Jurkat, Clone E6-1 (cell line): ENCODE measurements at regions not wholly inside any gene's neighbourhood (a gene's known extent, or its start where the extent isn't known, plus 50 kb on each side); places are given as distances from the start of the nearest gene placed in this dataset.

Experiments used
- DNase-seq: peaks from one replicate; pipeline ENCODE4 v3.0.0-alpha.2; 2011; ENCODE audit warnings: low read depth, low spot score
- H3K4me3 ChIP-seq: 2 replicates; pipeline ENCODE4 v1.5.1; 2011; ENCODE audit warnings: mild to moderate bottlenecking, low read length, control low read depth, moderate library complexity

DNA sequence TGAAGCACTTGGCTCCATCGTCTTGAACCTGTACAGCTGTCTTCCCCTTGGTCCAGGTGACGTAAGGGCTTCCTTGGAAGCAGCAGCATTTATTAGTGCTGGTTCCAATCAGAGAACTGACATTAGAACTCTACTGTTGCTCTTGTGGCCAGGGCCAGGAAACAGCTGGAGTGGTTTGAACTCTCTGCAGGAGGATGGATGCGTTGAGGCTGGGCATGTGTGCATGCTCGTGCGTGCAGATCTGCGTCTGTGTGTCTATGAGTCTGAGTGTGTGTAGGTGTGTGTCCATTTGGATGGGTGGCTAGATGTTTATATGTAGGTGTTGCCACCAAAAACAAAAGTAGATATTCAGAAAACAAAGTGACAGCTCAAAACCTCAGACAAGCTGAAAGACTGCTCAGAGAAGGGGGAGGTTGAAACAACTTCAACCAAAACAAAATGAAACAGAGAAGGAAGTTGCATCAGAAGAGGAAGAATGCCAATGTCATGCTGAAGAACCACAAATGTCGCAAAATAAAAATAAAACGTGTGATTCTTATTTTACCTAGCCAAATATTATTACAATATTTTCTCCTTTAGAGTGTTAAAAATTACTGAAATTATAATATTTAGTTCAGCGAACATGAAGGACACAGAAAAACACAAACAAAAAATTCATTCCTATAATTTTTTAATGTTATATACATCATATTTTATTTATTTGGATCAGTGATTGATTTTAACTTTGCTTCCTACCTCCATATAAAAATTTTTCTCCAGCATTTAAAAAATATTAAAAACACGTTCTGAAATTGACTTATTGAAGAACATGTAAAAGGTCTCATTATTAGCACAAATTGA, 96.1 kb upstream of the MKLN1 start:
- DNase-seq, result peak; percentile 83
- peak overlapping the region; percentile 40 for H3K4me3 ChIP-seq

DNA sequence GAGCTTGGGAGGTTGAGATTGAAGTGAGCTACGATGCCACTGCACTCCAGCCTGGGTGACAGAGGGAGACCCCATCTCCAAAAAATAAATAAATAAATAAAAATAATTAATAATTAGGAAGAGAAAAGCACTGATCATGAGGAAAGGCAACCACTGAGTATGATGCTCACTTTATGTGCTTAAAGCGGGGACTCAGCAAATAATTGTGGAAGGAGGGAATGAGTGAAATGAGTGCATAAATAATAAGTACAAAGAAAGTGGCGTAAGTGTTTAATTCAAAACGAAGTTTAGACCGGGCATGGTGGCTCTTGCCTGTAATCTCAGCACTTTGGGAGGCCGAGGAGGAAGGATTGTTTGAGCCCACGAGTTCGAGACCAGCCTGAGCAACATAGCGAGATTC, 94.9 kb upstream of the MKLN1 start:
- no peak overlapping the region for H3K4me3 ChIP-seq
- no peak for DNase-seq

DNA sequence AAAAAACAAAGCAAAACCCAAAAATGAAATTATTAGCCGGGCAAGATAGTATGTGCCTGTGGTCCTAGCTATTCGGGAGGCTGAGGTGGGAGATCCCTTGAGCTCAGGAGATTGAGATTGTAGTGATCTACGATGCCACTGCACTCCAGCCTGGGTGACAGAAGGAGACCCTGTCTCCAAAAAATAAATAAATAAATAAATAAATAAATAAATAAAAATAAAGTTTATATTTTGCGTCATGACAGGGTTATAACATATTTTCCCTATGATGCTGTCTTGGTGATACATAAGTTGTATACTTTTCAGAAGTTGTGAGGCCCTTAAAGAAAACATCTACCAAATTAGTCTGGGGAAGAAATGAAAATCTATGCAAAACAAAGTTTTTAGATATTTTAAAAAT, 94.5 kb upstream of the MKLN1 start:
- no peak overlapping the region for H3K4me3 ChIP-seq
- DNase-seq, result no peak

DNA sequence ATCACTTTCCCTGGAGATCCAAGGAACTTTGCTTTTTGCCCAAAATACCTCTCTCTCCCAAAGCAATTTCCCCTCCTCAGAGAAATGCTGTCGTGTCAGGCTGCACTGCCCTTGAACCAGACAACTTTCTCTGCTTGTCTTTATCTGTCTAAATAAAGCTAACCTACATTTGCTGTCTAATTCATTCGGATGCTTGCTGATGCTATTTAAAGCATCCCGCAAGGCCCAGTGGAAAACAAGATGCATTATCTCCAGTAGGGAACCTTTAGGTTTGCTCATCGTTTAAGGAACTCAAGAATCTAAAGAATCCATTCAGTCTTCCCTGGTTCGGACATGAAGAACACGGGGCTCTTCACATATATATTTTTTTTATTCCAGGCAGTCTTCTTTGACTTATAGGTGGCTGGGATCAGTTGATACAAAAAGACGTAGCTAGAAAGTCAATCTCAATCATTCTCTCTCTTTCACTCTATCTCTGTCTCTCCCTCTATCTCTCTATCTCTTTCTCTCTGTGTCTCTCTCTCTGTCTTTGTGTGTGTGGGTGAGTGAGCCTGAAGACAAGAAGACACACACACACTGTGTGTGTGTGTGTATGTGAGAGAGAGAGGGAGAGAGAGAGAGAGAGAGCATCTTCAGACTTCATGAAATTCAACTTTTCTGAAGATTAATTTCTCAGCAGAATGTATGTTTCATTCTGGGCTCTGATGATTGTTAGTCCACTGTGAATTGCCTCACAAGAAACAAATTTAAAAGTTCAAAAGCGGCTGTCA, 92.8 kb upstream of the MKLN1 start:
- DNase-seq, result no peak
- H3K4me3 ChIP-seq, result no peak overlapping the region

DNA sequence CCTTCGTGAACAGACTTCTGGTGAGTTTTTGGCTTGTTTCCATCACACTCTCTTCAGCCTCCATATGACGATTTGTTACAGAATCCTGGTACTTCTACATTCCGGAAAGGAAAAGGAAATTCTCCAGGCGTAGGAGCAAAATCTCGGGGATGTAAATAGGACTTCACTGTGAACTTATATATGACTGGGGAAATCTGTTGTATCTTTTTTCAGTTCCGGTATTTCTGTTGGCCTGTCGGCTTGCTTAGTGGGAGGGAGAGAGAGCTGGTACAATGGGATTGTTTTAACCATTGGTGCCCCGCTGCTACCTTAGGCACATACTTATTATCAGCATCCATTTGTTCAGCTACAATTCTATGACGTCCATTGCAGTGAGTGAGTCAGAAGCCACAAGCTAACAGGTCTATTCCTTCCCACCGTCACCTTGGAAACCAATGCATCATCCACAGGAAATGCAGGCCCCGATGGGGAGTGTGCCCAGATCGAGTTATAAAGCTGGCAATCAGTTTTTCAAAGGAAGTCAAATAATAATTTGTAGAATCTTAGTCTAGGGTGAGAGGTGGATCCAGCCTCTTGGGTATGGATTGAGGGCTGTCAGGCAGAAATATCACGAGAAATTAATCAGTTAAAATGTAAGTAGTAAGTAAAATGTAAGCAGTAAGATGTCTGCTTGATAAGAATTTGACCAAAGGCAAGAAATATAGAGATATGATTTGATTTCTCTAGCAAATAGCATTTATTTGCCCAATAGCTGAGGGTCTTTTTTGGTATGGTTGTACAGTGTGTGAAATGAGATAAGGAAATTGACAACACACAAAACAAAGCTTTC, 92.0 kb upstream of the MKLN1 start:
- DNase-seq, result peak; percentile 68
- no peak overlapping the region for H3K4me3 ChIP-seq

DNA sequence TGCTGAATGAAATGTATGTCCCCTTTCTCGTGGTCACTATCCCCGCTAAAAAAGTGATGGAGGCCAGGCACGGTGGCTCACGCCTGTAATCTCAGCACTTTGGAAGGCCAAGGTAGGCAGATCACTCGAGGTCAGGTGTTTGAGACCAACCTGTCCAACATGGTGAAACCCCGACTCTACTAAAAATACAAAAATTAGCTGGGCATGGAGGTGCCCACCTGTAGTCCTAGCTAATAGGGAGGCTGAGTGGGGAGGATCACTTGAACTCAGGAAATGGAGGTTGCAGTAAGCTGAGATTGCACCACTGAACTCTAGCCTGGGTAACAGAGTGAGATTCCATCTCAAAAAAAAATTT, 91.4 kb upstream of the MKLN1 start:
- DNase-seq, result no peak
- H3K4me3 ChIP-seq, result no peak overlapping the region

DNA sequence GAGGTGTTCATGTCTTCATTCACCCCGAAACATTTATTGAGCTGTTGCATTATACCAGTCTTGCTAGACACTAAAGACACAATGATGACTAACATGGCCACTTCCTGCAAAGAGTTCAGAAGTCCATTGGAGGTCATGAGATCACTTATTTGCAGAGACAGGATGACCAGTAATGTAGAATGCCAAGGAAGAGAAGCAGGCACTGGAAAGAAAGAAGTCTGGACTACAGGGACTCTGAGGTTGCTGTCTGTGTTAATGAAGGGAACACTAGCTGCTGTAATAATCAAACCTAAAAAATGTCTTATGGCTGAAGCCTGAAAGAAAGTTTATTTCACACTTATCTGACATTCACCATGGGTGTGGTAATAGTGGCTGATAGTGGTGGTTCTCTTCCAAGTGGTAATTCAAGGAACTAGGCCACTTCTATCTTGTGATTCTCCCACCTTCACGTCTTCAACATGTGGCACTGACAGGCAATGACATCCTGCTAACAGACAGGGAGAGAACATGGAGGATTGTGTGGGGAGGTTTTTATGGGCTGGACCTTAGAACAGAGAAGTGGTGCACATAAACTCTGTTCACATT, 89.2 kb upstream of the MKLN1 start:
- DNase-seq, result no peak
- no peak overlapping the region for H3K4me3 ChIP-seq

DNA sequence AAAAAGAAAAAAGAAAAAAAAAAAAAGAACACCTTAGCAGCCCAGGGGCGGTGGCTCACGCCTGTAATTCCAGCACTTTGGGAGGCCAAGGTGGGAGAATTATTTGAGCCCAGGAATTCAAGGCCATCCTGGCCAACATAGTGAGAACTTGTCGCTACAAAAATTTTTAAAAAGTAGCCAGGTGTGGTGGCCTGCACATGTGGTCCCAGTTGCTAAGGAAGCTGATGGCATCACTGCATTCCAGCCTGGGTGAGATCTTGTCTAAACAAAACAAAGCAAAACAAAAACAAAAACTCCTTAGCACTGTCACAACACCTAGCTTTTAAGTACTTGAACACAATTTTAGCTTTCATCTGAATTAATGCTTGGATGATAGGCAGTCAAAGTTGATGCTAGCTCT, 86.3 kb upstream of the MKLN1 start:
- DNase-seq, result no peak
- no peak overlapping the region for H3K4me3 ChIP-seq

DNA sequence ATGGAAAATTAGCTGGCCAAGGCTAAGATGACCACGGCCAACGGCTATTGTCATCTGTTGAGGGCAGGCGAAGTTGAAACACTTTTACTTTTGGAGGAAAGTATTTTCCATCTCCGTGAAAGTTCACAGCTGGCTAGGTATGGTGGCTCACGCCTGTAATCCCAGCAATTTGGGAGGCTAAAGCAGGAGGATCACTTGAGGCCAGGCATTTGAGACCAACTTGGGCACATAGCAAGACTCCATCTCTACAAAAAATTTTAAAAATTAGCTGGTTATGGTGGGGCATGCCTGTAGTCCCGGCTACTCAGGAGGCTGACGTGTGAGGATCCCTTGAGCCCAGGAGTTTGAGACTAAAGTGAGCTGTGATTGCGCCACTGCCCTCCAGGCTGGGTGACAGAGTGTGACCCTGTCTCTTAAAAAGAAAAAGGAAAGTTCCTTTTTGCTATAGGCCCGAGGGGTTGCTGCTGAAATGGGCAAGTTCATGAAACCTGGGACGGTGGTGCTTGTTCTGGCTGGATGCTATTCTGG, 85.5 kb upstream of the MKLN1 start:
- DNase-seq, result no peak
- no peak overlapping the region for H3K4me3 ChIP-seq

DNA sequence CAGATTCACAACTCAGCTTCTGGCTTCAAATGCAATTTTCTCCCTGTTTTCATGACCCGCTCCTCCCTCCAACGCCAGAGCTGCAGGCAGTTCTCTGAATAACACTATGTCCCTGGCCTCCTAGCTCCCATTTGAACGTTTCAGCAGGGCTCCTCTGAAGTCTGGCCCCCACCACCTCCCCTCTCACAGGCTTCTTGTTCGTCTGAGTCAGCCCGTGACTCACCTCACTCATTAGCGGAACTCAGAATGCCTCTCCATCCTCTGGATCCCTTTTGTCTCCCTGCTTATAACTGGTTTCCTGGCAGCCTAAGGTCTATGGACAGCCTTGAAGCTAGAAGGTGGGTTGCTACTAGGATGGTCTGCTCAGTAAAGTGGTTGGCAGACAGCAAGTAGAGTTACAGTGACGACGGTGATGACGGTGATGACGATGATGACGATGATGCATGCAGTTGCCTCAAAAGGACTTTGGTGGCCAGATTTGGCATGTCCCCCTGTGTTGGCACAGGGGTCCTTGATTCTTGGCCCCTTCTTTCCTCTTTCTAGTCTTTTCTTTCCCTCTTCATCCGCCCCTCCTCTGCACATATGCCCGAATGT, 83.3 kb upstream of the MKLN1 start:
- H3K4me3 ChIP-seq, result no peak overlapping the region
- DNase-seq, result no peak

DNA sequence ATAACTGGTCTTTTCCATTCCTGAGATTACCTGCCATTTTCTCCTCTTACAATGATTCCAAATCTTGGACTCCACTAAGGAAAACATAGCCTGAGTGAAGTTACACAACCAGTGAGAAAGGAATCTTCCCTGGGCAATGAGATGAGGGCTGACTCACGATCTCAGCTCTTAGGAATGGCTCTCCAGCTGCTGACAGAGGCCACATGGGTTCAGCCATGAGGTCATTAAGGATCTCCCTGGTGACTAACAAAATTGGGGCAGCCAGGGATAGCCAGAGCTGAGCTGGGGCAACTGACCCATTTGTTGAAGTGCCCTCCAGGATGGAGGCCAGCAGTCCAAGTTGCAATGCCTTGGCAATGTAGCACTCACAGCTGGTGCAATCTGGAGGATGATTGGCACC, 78.7 kb upstream of the MKLN1 start:
- no peak for DNase-seq
- H3K4me3 ChIP-seq, result no peak overlapping the region

DNA sequence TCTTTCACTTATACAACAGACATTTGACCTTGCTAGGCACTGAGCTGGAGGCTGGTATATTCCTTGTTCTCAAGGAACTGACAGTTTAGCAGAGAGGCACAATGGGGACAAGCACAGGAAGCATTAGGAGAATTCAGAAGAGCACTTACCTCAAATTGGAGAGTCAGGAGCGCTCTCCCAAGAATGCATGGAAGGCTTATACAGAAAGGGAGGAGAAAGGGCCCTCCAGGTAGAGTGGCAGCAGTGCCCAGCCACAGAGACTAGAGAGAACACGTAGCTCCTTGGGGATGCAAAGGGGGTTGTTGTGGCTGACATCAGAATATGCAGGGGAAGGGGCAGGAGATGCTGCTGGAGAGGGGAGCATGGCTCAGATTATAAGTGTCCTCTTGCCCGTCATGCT, 78.2 kb upstream of the MKLN1 start:
- DNase-seq, result no peak
- no peak overlapping the region for H3K4me3 ChIP-seq

DNA sequence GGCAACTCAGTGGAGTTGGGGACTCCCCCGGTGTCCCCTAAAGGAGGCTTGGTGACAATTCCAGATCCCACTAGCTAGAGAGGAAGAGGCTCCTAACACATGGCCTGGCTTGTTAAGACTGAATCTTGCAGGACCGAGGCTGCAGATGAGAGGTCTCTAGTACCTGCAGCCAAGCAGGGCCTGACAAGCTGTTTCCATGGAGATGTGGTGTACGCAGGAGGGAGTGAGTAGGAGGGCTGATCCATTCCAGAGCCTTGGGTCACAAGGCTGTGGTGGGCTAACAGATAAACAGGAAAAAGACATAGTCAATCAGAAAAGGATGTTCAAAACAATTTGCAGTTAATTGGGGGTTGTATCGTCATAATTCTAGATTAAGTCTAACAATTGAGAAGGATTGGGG, 77.3 kb upstream of the MKLN1 start:
- no peak overlapping the region for H3K4me3 ChIP-seq
- DNase-seq, result no peak

DNA sequence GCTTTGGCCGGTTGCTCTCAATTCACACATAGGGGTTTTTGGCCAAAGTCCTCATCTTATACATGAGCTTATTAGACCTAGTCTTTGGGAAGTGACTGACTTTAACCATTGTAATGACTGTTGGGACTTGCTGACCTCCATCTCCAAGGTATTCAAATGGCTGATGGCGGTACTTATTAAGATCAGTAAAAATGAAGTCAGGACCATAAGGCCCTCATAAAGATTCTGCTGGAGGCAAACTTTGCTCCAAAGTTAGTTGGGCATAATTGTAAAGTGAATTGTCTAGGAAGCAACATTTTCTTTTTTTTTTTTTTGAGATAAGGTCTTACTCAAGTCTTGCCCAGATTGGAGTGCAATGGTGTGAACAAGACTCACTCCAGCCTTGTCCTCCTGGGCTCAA, 76.3 kb upstream of the MKLN1 start:
- DNase-seq, result no peak
- no peak overlapping the region for H3K4me3 ChIP-seq

DNA sequence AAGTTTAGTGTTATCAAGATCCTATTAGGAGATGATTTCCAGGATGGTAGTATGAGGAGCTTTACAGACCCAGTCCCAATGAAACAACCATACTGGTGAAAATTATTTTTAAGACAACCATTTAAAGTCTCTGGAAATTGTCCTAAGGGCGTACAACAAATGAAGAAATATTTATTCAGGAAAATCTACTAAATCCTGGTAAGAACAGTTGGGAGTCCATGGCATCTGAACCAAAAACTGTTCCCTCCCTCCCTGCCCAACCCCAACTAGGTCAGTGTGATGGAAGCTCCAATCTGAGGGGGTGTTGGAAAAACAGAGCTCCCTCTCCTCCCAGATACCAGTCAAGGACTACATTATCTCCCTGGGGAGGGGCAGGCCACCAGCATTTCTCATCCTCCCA, 74.7 kb upstream of the MKLN1 start:
- H3K4me3 ChIP-seq, result no peak overlapping the region
- DNase-seq, result no peak

DNA sequence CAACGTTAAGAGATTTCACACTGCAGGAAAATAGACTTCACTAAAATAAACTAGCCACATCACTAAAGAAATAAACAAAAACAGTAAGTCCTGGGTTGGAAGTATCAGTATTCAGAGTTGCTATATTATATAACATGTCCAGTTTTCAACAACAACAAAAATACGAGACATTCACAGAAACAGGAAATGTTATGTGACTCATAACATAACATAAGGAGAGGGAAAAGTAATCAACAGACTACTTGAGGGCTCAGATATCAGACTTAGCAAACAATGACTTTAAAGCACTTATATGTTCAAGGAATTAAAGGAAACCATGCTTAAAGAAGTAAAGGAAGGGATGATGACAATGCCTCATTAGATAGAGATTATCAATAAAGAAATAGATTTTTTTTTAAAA, 73.5 kb upstream of the MKLN1 start:
- no peak overlapping the region for H3K4me3 ChIP-seq
- no peak for DNase-seq

DNA sequence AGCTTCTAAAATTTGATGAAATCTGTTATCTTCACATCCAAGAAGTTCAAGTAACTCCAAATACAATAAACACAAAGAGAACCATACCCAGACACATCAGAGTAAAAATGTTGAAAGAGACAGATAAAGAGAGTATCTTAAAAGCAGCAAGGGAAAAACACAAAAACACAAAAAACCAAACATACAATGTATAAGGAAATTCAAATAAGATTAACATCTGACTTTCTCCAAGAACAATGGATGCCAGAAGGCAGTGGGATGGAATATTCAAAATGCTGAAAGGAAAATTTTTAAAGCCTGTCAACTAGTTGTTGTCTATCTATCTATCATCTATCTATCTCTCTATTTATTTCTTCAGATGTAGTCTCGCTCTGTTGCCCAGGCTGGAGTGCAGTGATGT, 72.4 kb upstream of the MKLN1 start:
- DNase-seq, result no peak

DNA sequence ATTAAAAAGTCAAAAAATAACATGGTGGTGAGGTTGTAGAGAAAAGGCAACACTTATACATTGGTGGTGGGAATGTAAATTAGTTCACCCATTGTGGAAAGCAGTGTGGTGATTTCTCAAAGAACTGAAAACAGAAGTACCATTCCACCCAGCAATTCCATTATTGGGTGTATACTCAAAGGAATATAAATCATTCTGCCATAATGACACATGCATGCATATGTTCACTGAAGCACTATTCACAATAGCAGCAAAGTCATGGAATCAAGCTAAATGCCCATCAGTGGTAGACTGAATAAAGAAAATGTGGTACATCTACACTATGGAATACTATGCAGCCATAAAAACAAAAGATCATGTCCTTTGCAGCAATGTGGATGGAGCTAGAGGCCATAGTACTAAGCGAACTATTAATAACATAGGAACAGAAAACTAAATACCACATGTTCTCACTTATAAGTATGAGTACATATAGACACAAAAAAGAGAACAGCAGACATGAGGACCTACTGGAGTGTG, 66.1 kb upstream of the MKLN1 start:
- no peak overlapping the region for H3K4me3 ChIP-seq
- DNase-seq, result no peak

More for the DNA sequence above, 72.4 kb upstream of the MKLN1 start:
- no peak overlapping the region for H3K4me3 ChIP-seq

DNA sequence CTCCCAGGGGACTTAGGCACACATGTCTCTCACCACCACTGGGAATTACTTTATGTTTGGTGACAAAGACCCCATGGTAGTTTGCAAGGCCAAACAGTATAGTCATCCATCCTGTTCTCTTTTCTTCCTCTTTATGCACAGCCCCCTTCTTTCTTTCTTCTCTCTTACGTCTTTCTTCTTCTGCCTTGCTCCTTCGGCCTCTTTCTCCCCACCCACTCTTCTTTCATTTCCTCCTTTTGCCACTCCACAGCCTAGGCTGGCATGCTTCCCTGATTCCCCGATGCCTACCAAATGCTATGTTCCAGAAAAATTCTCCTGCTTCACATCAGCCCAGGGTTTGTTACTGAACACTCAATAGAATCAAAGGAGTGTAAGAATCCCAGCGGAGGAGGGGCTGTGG, 62.4 kb upstream of the MKLN1 start:
- no peak for DNase-seq
- no peak overlapping the region for H3K4me3 ChIP-seq
